HG03469 (cell line): ENCODE measurements at regions not wholly inside any gene's neighbourhood (a gene's known extent, or its start where the extent isn't known, plus 50 kb on each side); places are given as distances from the start of the nearest gene placed in this dataset.

Experiments used
- ATAC-seq: cut with Tn5 transposase; IDR thresholded peaks from one replicate; pipeline ENCODE4 v1.9.1; 2021; ENCODE audit warnings: mild to moderate bottlenecking, moderate library complexity, moderate number of reproducible peaks; ENCODE audit not compliant: unreplicated experiment

DNA sequence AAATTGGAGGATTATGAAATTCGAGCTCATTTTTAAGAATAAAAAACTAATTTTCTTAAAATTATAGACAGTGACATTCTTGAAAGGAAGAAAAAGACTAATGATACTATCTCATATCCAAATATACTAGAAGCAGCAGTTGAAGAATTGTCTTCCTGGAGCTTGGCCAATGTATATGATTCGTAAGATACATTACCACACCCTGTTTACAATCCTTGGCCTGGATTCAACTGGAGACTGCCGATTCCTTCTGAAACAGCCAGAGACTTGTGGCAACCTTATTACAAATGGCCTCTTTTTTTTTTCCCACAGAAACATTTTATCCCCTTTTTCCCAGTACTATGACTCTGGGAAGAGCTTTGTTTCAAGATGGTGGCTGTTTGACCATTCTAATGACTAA lies 571.2 kb upstream of the FAT1 start:
- ATAC-seq = no peak

GRCh38 chr4:187301923-187302322 lies 578.3 kb upstream of the FAT1 start:
- ATAC-seq = no peak

DNA sequence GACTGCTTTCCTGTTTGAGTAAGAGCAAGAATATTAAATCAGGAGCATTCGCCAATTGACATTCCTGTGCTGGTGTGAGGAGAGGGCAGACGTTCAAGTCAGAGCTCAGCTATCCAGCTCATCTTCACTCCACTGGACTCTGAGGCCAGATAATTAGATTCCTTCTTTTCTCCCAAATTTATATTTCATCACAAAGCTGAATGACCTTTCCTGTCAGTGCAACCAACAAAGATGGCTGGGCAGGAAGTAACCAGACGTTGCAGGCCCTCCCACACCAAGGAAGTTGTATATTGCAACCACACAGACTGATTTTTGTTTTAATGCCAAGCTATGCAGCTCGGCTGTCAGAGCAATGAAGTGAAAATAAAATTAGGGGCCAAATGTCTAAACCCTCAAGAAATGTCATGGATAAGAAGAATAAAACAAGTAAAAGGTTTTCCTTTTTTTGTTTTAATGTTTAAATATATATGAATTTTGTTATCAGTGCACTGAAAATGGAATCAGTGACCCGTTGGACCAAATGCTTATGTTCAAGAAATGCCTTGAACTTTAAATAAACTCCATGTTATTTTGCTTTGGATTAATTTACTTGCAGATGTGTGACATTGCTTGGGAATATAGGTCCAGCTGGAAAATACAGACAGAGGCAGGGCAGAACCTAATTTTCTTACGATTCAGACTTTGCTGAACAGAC lies 578.9 kb upstream of the FAT1 start:
- ATAC-seq = no peak

DNA sequence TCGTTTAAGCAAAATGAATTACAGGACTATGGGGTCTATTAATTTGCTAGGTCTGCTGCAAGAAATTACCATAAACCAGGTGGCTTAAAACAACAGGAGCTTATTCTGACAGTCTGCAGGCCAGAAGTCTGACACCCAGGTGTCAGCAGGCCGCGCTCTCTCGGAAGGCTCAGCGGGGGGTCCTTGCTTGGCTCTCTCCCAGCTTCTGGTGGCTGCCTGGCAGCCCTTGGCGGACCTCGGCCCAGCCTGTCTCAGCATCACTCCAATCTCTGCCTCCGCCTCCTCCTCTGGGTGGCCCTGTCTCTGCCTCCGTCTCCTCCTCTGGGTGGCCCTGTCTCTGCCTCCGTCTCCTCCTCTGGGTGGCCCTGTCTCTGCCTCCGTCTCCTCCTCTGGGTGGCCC lies 580.5 kb upstream of the FAT1 start:
- ATAC-seq = no peak

- no peak for ATAC-seq
Measured at GRCh38 chr4:187307131-187307530, 583.5 kb upstream of the FAT1 start.

DNA sequence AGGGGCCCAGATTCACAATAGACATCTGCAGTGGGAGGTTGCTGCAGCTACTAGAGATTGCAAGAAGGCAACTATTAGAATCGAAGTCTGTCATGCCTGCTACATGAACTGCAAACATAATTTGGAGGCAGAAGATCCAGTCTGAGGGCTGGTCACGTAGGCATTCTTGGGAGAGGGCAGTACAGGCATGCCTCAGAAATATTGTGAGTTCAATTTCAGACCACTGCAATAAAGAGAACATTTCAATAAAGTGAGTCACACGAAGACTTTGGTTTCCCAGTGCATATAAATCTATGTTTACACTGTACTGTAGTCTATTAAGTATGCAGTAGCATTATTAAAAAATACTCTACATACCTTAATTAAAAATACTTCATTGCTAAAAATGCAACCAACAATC lies 585.8 kb upstream of the FAT1 start:
- ATAC-seq = no peak

- no peak for ATAC-seq
Measured at GRCh38 chr4:187312299-187312698, 588.6 kb upstream of the FAT1 start.

DNA sequence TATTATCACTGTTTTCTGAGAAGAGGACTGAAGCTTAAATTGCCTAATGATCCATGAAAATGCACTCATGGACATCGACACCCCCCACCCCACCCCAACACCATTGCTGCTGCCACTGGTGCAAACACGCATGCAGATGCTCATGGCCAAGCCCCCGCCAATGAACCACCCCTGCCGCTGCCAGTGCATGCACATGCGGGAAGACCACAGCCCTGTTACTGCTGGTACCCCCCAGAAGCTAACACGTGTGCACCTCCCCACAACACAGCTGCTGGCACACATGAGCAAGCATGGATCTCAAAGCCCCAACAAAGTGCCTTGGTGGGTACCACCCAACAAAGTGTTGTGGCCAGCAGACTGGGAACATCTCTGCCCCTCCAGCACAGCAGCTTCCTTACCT lies 594.1 kb upstream of the FAT1 start:
- ATAC-seq = no peak

- no peak for ATAC-seq
Measured at GRCh38 chr4:187321711-187322110, 598.1 kb upstream of the FAT1 start.

DNA sequence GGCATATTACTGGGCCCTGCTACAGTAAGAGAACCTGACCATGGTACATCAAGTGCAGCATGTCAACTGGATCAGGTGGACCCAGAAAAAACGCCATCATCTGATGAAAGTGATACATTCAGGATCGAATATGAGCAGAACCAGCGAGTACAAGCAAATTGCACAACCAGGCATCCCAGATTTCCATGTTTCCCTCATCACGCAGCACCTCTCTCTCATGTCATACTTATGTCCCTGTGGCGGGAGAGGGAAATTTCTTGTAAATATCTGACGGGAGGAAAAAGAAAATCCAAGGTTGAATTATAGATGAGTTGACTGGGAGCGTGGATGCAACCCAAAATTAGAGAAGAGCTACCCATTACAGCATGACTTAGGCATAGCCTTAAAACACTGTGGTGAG lies 608.5 kb upstream of the FAT1 start:
- no peak for ATAC-seq

DNA sequence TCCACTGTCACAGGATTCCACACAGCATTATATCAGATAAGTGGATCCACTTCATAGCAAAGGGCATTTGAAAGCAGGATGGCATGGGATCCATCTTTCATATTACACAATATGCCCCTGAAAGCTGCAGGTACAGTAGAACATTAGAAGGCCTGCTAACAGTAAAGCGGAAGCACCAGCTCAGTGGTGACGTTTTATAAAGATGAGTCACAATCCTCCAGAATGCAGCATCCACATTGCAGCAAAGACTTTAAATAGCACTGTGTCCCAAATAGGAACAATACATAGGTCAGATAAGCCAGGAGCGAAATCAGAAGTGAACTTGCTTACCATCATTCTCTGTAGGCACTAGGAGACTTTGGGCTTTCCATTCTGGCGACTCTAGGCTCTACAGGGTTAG lies 609.5 kb upstream of the FAT1 start:
- ATAC-seq = no peak

GRCh38 chr4:187335339-187335738 lies 611.7 kb upstream of the FAT1 start:
- ATAC-seq = no peak

DNA sequence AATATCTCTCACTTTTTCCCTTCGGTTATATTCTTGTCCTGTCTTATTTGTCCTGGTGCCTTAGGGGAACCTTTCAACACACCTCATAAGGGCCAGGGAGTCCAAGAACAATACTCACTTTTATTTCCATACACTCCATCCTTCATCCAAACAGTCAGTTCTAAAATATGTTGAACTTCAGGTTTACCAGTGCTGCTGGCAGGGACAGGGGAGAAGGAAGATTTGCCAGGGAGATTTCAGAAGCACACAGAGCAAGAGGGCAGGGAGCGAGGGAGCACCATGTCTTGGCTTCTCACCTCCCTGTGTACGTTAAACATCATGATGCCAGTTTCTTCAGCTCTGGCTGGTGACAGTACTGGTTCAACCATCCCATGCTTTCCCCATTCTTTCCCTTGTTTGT lies 631.1 kb upstream of the FAT1 start:
- ATAC-seq = no peak

- ATAC-seq = no peak
Measured at GRCh38 chr4:187357045-187357643, 633.5 kb upstream of the FAT1 start.

- no peak for ATAC-seq
Measured at GRCh38 chr4:187357821-187358220, 634.2 kb upstream of the FAT1 start.

GRCh38 chr4:187362937-187363857 lies 632.4 kb upstream of the ZFP42 start:
- ATAC-seq = no peak

DNA sequence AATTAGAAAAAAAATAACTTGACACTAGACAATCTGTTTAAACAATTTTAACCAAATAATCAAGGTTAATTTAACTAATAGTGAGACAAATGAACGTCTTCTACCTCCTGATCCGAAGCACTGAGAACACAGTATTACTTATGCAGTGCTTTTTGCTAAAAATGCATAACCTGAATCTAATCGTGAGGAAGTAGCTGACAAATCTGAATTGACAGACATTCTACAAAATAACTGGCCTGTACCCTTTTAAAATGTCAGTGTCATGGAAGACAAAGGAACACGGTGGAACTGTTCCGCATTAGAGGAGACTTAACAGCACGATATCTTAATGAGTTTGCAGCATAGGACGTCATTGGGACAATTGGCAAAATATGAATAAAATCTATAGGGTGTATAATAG lies 631.2 kb upstream of the ZFP42 start:
- ATAC-seq = no peak

DNA sequence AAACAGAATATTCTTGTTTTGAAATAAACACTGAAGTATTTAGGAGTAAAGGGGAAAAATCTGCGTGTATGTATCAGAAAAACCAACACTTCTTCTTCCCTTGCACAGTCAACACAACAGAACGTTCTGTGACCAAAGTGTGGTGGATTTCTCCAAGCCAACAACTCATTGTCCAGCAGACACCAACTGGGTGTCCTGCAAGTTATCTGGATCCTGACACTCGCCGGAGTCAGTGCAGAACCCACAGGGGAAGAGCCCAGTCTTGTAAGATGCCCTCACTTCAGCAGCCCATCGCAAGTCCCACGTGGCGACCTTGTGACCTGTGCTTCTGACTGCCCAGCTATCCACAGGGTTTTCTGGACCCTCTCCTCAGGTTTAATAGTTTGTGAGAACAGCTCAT lies 630.7 kb upstream of the ZFP42 start:
- no peak for ATAC-seq

GRCh38 chr4:187366530-187366929 lies 629.0 kb upstream of the ZFP42 start:
- ATAC-seq = no peak

GRCh38 chr4:187370918-187371317 lies 624.7 kb upstream of the ZFP42 start:
- no peak for ATAC-seq

- ATAC-seq = no peak
Measured at GRCh38 chr4:187378441-187378840, 617.1 kb upstream of the ZFP42 start.

DNA sequence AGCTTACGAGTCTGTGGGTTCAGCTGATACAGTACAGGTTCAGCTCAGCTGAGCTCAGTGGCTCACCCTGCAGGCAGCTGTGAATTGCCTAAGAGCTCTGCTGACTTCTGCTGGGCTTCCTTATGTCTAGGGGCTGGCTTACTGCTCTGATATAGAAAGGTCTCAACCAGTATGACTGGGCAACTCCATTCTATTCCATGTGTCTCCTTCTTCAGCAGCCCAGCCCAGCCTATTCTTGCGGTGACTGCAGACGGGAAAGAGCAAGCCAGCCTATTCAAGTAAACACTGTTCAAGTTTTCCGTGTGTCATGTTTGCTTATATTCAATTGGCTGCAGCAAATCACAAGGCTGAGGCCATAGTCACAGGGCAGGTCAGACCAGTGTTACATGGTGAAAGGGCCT lies 615.4 kb upstream of the ZFP42 start:
- no peak for ATAC-seq
